Neutrophil (primary cell): ENCODE measurements at regions not wholly inside any gene's neighbourhood (a gene's known extent, or its start where the extent isn't known, plus 50 kb on each side); places are given as distances from the start of the nearest gene placed in this dataset.

Experiments used
- H3K27ac ChIP-seq: fragments of 200-600 bp; sonication (generic); 2 replicates; pipeline ENCODE4 v1.5.1; 2016; ENCODE audit warnings: mild to moderate bottlenecking, moderate library complexity
- H3K27me3 ChIP-seq: fragments of 200-600 bp; sonication (generic); 2 replicates; pipeline ENCODE4 v1.6.0; 2016; ENCODE audit warnings: mild to moderate bottlenecking
- H3K36me3 ChIP-seq: fragments of 200-600 bp; sonication (generic); 2 replicates; pipeline ENCODE4 v1.5.1; 2017
- H3K4me1 ChIP-seq, 2 experiments: fragments of 200-600 bp in 1 of 2; sonication (generic) in 1 of 2; 1 replicate in 1 of 2; 2 replicates in 1 of 2; pipeline versions ENCODE4 v1.5.1 to v1.6.1; 2013 to 2016; ENCODE audit warnings: low read depth in 1 of 2, low read length in 1 of 2, mild to moderate bottlenecking in 1 of 2, moderate library complexity in 1 of 2; ENCODE audit not compliant: control insufficient read depth in 1 of 2, insufficient read depth in 1 of 2
- H3K4me3 ChIP-seq, 2 experiments: fragments of 200-600 bp in 1 of 2; sonication (generic) in 1 of 2; 1 replicate in 1 of 2; 2 replicates in 1 of 2; pipeline ENCODE4 v1.5.1; 2013 to 2016; ENCODE audit warnings: low read depth in 1 of 2, low read length in 1 of 2, mild to moderate bottlenecking in 1 of 2, moderate library complexity in 1 of 2
- H3K9me3 ChIP-seq: fragments of 200-600 bp; sonication (generic); 2 replicates; pipeline ENCODE4 v1.5.1; 2016
- CTCF ChIP-seq: fragments of 200-600 bp; sonication (generic); IDR thresholded peaks from 2 replicates; pipeline ENCODE4 v1.5.1; 2016; ENCODE audit warnings: antibody characterized with exemption

GRCh38 chr6:113358063-113358583 lies 499.0 kb upstream of the MARCKS start:
- no peaks in the 10 kb centered on the region for H3K9me3 ChIP-seq

DNA sequence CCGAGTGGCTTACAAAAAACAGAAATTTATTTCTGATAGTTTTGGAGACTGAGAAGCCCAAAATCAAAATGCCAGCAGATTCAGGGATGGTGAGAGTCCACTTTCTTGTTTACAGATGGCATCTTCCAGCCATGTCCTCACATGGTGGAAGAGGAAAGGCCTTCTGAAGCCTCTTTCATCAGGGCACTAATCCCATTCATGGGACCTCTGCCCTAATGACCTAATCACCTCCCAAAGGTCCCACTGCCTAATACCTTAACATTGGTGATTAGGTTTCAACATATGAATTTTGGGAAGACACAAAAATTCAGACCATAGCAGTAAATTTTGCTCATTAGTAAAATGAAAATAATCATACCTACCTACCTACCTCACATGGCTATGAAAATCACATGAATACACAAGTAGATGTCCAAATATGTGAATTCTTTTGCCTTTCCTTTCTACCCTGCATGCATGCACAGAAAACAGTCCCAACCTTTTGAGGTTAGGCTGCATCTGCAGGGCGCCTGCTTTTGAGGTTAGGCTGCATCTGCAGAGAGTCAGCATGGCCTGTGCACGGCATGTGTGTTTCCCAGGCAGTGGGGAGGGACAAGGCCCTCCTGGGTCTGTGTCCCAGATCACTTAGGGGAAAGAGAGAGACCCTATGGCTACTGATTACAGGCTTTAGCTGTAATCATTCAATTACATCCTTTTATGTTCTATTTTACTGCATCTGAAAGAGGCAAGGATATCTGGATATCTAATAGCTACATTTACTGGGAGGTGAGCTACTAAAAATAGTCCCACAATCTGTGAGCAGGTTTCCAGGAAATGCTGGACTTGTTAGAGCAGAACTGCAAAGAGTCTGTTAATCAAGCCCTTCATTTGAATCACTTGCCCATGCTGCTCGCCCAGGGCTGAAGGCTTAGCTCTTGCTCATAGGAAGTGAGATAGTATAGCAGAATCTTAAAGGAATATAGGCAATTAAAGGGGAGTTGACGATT lies 497.7 kb upstream of the MARCKS start:
- H3K4me1 ChIP-seq = no peaks in the 10 kb centered on the region
- H3K4me3 ChIP-seq = no peak overlapping the region
- no peaks in the 10 kb centered on the region for H3K27me3 ChIP-seq
- no peaks in the 10 kb centered on the region for H3K9me3 ChIP-seq
- TF ChIP-seq CTCF = no peak
- H3K36me3 ChIP-seq = no peaks in the 10 kb centered on the region
- no peak overlapping the region for H3K27ac ChIP-seq

More at GRCh38 chr6:113358063-113358583, 499.0 kb upstream of the MARCKS start:
- H3K27me3 ChIP-seq = no peaks in the 10 kb centered on the region
- no peak overlapping the region for H3K4me3 ChIP-seq
- no peak for TF ChIP-seq CTCF
- no peaks in the 10 kb centered on the region for H3K4me1 ChIP-seq
- no peak overlapping the region for H3K27ac ChIP-seq
- no peaks in the 10 kb centered on the region for H3K36me3 ChIP-seq

DNA sequence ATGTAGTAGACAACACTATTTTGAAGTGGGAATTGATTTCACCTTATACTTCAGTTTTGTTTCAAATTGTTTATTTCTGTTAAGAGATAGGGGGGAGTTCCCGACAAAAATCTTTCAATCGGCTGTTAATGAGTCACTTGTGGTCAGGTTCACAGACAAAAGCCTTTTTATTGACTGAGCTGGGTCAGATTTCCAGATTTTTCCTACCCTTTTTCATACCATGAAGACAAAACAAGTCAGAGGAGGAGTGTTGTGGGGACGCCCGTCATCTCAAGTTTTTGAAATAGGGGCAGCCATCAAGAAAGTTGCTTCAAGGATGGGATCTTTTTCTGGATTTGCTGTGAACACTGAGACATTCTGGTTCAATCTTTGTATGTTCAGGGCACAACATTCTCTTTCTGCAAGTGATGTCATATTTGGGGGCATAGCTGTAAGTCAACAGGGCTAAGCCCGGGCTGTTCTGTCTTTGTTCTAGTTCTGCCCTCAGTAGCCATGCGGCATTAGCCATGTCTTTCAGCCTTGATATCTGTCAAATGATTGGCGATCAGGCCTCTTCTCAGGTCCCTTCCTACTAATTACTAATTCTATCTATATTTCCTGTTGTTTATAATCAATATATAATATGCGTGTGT lies 496.0 kb upstream of the MARCKS start:
- no peak for TF ChIP-seq CTCF
- Histone ChIP-seq H3K27me3 (no peaks in the 10 kb centered on the region), H3K9me3 (no peaks in the 10 kb centered on the region), H3K27ac (no peak overlapping the region), H3K4me1 (no peaks in the 10 kb centered on the region), H3K36me3 (no peaks in the 10 kb centered on the region), H3K4me3 (no peak overlapping the region)

DNA sequence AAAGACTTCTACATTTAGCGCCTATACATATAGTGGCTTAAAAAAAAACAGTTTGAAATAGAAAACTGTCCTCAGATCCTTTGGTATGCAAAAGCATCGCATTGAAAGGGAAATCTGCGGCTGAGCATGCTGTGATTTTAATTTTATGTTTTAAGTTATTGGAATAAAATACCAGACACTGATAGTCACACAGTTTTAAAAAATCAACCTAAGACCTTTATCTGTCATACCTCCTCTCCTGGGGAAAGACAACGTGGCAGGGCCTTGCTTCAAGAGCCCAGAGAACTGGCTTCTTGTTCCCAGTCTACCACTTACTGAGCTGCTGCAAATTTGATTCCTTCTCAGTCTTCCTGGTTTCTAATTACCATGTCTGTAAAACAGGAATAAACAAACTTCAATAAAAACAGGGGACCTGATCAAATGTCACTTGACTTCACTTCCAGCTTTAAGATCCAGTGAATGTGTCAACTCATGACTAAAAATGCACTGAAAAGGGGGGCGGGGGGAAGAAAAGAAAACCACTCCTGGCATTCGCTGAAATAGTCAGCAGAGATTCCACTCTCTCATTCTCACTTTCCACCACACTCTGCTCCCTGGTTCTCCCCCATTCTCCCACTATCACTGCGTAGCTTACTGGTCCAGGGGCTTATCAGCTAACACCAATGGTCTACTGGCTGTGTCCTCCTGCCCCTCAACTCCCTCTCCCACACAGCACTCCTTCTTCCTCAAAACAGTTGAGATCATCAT lies 494.7 kb upstream of the MARCKS start:
- TF ChIP-seq CTCF = no peak
- Histone ChIP-seq H3K4me1 (no peaks in the 10 kb centered on the region), H3K36me3 (no peaks in the 10 kb centered on the region), H3K4me3 (no peak overlapping the region), H3K27me3 (no peaks in the 10 kb centered on the region), H3K27ac (no peak overlapping the region), H3K9me3 (no peaks in the 10 kb centered on the region)

GRCh38 chr6:113363048-113363798 lies 493.9 kb upstream of the MARCKS start:
- Histone ChIP-seq H3K9me3 (no peaks in the 10 kb centered on the region), H3K4me3 (no peak overlapping the region), H3K4me1 (no peaks in the 10 kb centered on the region), H3K36me3 (no peaks in the 10 kb centered on the region), H3K27ac (no peak overlapping the region), H3K27me3 (no peaks in the 10 kb centered on the region)
- no peak for TF ChIP-seq CTCF
